ENCODE measurements at regions not wholly inside any gene's neighbourhood (a gene's known extent, or its start where the extent isn't known, plus 50 kb on each side); places are given as distances from the start of the nearest gene placed in this dataset.

GRCh38 chr3:110629917-110630316 is 441.7 kb upstream of the NECTIN3 start:
- no TSS peak for BruUV-seq (replicated peaks)
- CTCF ChIA-PET: no interaction called here
- DNase-seq (ENCODE audit: low spot score): no peak
- H3K4me1 ChIP-seq (ENCODE audit: insufficient read depth, low read length, poor library complexity, severe bottlenecking): no peaks in the 10 kb centered on the region
- no peak overlapping the region for H3K27ac ChIP-seq (ENCODE audit: low read depth, low read length, poor library complexity, severe bottlenecking)
- H3K27me3 ChIP-seq (replicated peaks; ENCODE audit: insufficient read depth, low read depth, low read length, poor library complexity): no peaks in the 10 kb centered on the region
- intact Hi-C loops (cut with micrococcal nuclease; ENCODE audit: unreplicated experiment): no loop called here
- H3K9me3 ChIP-seq (ENCODE audit: low read depth, low read length, poor library complexity, severe bottlenecking): no peaks in the 10 kb centered on the region
- no peaks in the 10 kb centered on the region for H3K36me3 ChIP-seq (ENCODE audit: insufficient read depth, low read length, poor library complexity, severe bottlenecking)
- POLR2A ChIA-PET (ENCODE audit: low non-redundant PET): no interaction called here
- no peak overlapping the region for H3K4me3 ChIP-seq (ENCODE audit: low read depth, low read length, poor library complexity, severe bottlenecking)
- TF ChIP-seq CTCF (conservative IDR thresholded peaks at IDR 0.05; ENCODE audit: low read depth, low read length): no peak
- no peak for TF ChIP-seq EZH2 (IDR thresholded peaks at IDR 0.05; ENCODE audit: borderline replicate concordance, low read depth, low read length, poor library complexity, severe bottlenecking)

- POLR2A ChIA-PET (ENCODE audit: low non-redundant PET): no interaction called here
- DNase-seq (ENCODE audit: low spot score): no peak
- no peak overlapping the region for H3K4me3 ChIP-seq (ENCODE audit: low read depth, low read length, poor library complexity, severe bottlenecking)
- CTCF ChIA-PET: no interaction called here
- no TSS peak for BruUV-seq (replicated peaks)
- H3K9me3 ChIP-seq (ENCODE audit: low read depth, low read length, poor library complexity, severe bottlenecking): no peaks in the 10 kb centered on the region
- no peak overlapping the region for H3K27ac ChIP-seq (ENCODE audit: low read depth, low read length, poor library complexity, severe bottlenecking)
- intact Hi-C loops (cut with micrococcal nuclease; ENCODE audit: unreplicated experiment): no loop called here
- no peak for TF ChIP-seq EZH2 (IDR thresholded peaks at IDR 0.05; ENCODE audit: borderline replicate concordance, low read depth, low read length, poor library complexity, severe bottlenecking)
- no peak for TF ChIP-seq CTCF (conservative IDR thresholded peaks at IDR 0.05; ENCODE audit: low read depth, low read length)
- H3K36me3 ChIP-seq (ENCODE audit: insufficient read depth, low read length, poor library complexity, severe bottlenecking): no peaks in the 10 kb centered on the region
- no peaks in the 10 kb centered on the region for H3K4me1 ChIP-seq (ENCODE audit: insufficient read depth, low read length, poor library complexity, severe bottlenecking)
- no peaks in the 10 kb centered on the region for H3K27me3 ChIP-seq (replicated peaks; ENCODE audit: insufficient read depth, low read depth, low read length, poor library complexity)
These were observed 427.4 kb upstream of the NECTIN3 start for GRCh38 chr3:110644203-110644602.

GRCh38 chr3:110646055-110646454 is 425.6 kb upstream of the NECTIN3 start:
- Histone ChIP-seq H3K27me3 (replicated peaks; ENCODE audit: insufficient read depth, low read depth, low read length, poor library complexity) (no peaks in the 10 kb centered on the region), H3K9me3 (ENCODE audit: low read depth, low read length, poor library complexity, severe bottlenecking) (no peaks in the 10 kb centered on the region), H3K4me1 (ENCODE audit: insufficient read depth, low read length, poor library complexity, severe bottlenecking) (no peaks in the 10 kb centered on the region), H3K27ac (ENCODE audit: low read depth, low read length, poor library complexity, severe bottlenecking) (no peak overlapping the region), H3K4me3 (ENCODE audit: low read depth, low read length, poor library complexity, severe bottlenecking) (no peak overlapping the region), H3K36me3 (ENCODE audit: insufficient read depth, low read length, poor library complexity, severe bottlenecking) (no peaks in the 10 kb centered on the region)
- POLR2A ChIA-PET (ENCODE audit: low non-redundant PET): no interaction called here
- intact Hi-C loops (cut with micrococcal nuclease; ENCODE audit: unreplicated experiment): no loop called here
- TF ChIP-seq EZH2 (IDR thresholded peaks at IDR 0.05; ENCODE audit: borderline replicate concordance, low read depth, low read length, poor library complexity, severe bottlenecking): no peak
- CTCF ChIA-PET: no interaction called here
- BruUV-seq (replicated peaks): no TSS peak
- DNase-seq (ENCODE audit: low spot score): no peak

GRCh38 chr3:110646496-110646895 is 425.1 kb upstream of the NECTIN3 start:
- CTCF ChIA-PET: no interaction called here

More at GRCh38 chr3:110646496-110646895, 425.1 kb upstream of the NECTIN3 start:
- no peak overlapping the region for H3K4me3 ChIP-seq (ENCODE audit: low read depth, low read length, poor library complexity, severe bottlenecking)
- no peak for DNase-seq (ENCODE audit: low spot score)
- H3K27ac ChIP-seq (ENCODE audit: low read depth, low read length, poor library complexity, severe bottlenecking): no peak overlapping the region
- H3K4me1 ChIP-seq (ENCODE audit: insufficient read depth, low read length, poor library complexity, severe bottlenecking): no peaks in the 10 kb centered on the region
- TF ChIP-seq EZH2 (IDR thresholded peaks at IDR 0.05; ENCODE audit: borderline replicate concordance, low read depth, low read length, poor library complexity, severe bottlenecking) (no peak), CTCF (conservative IDR thresholded peaks at IDR 0.05; ENCODE audit: low read depth, low read length) (no peak)
- BruUV-seq (replicated peaks): no TSS peak
- no peaks in the 10 kb centered on the region for H3K9me3 ChIP-seq (ENCODE audit: low read depth, low read length, poor library complexity, severe bottlenecking)
- H3K27me3 ChIP-seq (replicated peaks; ENCODE audit: insufficient read depth, low read depth, low read length, poor library complexity): no peaks in the 10 kb centered on the region
- no peaks in the 10 kb centered on the region for H3K36me3 ChIP-seq (ENCODE audit: insufficient read depth, low read length, poor library complexity, severe bottlenecking)
- POLR2A ChIA-PET (ENCODE audit: low non-redundant PET): no interaction called here
- intact Hi-C loops (cut with micrococcal nuclease; ENCODE audit: unreplicated experiment): no loop called here

All from A673 (cell line).